ENCODE measurements at regions not wholly inside any gene's neighbourhood (a gene's known extent, or its start where the extent isn't known, plus 50 kb on each side); places are given as distances from the start of the nearest gene placed in this dataset.
A peak's percentile ranks its signal among the peaks of the same experiment; 100 is the strongest.

DNA sequence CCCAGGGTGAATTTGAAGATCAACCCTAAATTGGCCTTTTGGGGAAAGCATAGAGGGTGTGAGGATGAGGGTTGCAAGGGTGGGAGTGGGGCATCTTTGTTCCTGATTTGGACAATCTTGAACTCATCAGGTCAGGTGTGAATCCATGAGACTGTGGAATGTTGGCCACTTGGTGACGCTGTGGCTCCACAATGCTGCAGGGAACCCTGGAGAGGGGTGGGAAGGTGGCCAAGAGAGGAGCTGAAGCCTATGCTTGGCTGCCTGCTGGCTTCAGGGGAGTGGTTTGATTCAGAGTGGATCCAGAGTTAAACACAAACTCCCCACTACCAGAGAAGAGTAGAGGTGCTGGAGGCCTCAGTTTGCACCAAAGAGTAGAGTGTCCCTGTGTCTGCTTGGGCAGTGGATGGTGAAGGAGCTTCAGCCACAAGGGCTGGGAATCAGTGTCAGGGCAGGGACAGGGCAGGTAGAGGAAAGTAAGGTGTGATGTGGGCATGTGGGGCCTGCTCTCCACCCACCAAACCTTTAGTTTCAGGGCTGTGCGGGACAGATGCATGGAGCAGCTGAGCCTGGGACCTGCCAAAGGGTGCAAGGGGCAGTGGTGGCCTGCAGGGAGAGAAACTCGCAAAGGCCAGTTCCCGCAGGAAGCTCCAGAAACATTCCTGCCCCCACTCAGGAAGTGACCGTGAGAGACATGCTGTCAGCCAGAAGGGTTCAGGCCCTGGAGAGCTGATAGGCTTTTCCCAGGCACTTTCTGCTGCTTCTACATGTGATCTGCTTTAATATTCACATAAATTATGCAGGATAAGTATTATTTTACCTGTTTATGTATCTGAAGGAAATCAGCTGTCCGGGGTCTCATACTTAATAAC is 81.0 kb upstream of the PRSS58 start:
- no peaks in the 10 kb centered on the region for H3K9me3 Mint-ChIP-seq
- H3K27me3 Mint-ChIP-seq = peaks cover 11% of the 10 kb centered on the region
- CTCF ChIA-PET = interaction anchor here (1.0 to 1.6 kb wide), 2 partner anchors 19 to 45 kb away, joined by 3 read pairs; no protein-coding TSS in a partner anchor

DNA sequence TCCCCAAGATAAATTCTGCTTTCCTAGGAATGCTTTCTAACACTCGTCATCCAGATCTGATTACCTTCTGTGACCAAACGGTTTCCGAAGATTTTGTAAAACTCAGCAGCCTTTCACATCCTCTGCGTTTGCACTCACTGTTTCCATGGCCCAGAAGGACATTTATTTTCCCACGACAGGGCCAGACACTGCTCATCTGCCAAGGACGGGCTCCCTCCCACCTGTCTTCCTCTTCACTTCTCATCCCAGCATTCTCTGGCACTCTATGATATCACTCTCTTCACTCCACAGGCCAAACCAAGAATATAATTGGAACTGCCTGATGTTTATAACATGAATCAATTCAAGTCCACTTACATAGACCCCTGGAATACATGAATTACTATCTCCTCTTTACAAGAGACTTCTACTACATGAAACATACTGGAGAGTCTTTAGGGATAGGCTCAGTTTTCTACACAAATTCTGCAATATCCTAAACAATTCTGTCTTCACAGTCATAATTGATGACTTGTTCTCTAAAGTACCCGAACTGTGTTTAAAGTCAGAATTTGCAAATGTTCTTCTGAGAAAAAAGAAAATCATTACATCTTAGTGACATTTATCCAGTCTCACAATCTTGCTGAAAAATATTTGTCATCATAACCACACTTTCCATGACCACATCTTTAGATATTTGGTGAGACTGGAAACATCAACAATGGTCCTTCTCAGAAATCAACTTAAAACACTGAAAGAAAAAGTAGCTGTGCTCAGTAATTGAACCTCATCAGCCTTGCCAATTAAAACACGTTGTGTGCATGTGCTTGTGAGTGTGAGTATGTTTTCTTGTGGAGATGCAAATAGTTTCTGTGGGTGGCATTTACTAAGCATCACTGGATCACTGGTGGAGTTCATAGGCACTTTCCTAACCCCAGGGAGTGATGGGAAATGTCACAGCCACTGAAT is 79.5 kb upstream of the PRSS58 start:
- Mint-ChIP-seq H3K27ac (peak overlapping the region; percentile 13), H3K9me3 (no peaks in the 10 kb centered on the region), H3K36me3 (ENCODE audit: low read depth) (no peaks in the 10 kb centered on the region), H3K4me1 (ENCODE audit: low read depth) (peaks cover 5% of the 10 kb centered on the region), H3K27me3 (peaks cover 15% of the 10 kb centered on the region), H3K4me3 (no peak overlapping the region)
- intact Hi-C loops (cut with DNase I, micrococcal nuclease) = no loop called here
- DNase-seq (no peak), ATAC-seq (ENCODE audit: poor library complexity) (no peak)
- H3K9me3 ChIP-seq (ENCODE audit: control insufficient read depth in 1 of 2, insufficient read depth in 1 of 2, low read length in 2 of 2) = no peaks in the 10 kb centered on the region
- no peaks in the 10 kb centered on the region for H3K4me1 ChIP-seq (ENCODE audit: insufficient read depth, low read length)
- no peak overlapping the region for H3K27ac ChIP-seq (ENCODE audit: low read depth in 1 of 2, low read length in 2 of 2)
- TF ChIP-seq, protein P1, sequence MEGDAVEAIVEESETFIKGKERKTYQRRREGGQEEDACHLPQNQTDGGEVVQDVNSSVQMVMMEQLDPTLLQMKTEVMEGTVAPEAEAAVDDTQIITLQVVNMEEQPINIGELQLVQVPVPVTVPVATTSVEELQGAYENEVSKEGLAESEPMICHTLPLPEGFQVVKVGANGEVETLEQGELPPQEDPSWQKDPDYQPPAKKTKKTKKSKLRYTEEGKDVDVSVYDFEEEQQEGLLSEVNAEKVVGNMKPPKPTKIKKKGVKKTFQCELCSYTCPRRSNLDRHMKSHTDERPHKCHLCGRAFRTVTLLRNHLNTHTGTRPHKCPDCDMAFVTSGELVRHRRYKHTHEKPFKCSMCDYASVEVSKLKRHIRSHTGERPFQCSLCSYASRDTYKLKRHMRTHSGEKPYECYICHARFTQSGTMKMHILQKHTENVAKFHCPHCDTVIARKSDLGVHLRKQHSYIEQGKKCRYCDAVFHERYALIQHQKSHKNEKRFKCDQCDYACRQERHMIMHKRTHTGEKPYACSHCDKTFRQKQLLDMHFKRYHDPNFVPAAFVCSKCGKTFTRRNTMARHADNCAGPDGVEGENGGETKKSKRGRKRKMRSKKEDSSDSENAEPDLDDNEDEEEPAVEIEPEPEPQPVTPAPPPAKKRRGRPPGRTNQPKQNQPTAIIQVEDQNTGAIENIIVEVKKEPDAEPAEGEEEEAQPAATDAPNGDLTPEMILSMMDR (IDR thresholded peaks at IDR 0.05) = no peak
- POLR2A ChIA-PET = interaction anchor here (1.2 to 1.9 kb wide), 2 partner anchors 471 to 474 kb away, joined by 3 to 7 read pairs; no protein-coding TSS in a partner anchor
- CTCF ChIA-PET = no interaction called here
- no peaks in the 10 kb centered on the region for H3K27me3 ChIP-seq (ENCODE audit: control insufficient read depth in 1 of 2, insufficient read depth in 2 of 2, low read length in 2 of 2)
- no peak overlapping the region for H3K4me3 ChIP-seq (ENCODE audit: low read length)
- H3K36me3 ChIP-seq (ENCODE audit: insufficient read depth, low read length) = no peaks in the 10 kb centered on the region

More for the DNA sequence above, 81.0 kb upstream of the PRSS58 start:
- Mint-ChIP-seq H3K4me3 (no peak overlapping the region), H3K27ac (no peak overlapping the region), H3K36me3 (ENCODE audit: low read depth) (no peaks in the 10 kb centered on the region), H3K4me1 (ENCODE audit: low read depth) (peaks cover 5% of the 10 kb centered on the region)
- H3K4me3 ChIP-seq (ENCODE audit: low read length) = no peak overlapping the region
- H3K9me3 ChIP-seq (ENCODE audit: control insufficient read depth in 1 of 2, insufficient read depth in 1 of 2, low read length in 2 of 2) = no peaks in the 10 kb centered on the region
- POLR2A ChIA-PET = interaction anchor here (1.0 to 1.9 kb wide), 4 partner anchors 459 to 515 kb away, joined by 3 to 7 read pairs (median 4); partner anchors contain the start of gene EPHB6
- TF ChIP-seq, protein P1 (IDR thresholded peaks at IDR 0.05) = no peak
- no peaks in the 10 kb centered on the region for H3K27me3 ChIP-seq (ENCODE audit: control insufficient read depth in 1 of 2, insufficient read depth in 2 of 2, low read length in 2 of 2)
- H3K27ac ChIP-seq (ENCODE audit: low read depth in 1 of 2, low read length in 2 of 2) = no peak overlapping the region
- intact Hi-C loops (cut with DNase I, micrococcal nuclease) = no loop called here
- H3K36me3 ChIP-seq (ENCODE audit: insufficient read depth, low read length) = no peaks in the 10 kb centered on the region
- DNase-seq (peak in 5 of 14 experiments; percentile 30 to 53 (median 45)), ATAC-seq (ENCODE audit: poor library complexity) (peak; percentile 57)
- H3K4me1 ChIP-seq (ENCODE audit: insufficient read depth, low read length) = no peaks in the 10 kb centered on the region

DNA sequence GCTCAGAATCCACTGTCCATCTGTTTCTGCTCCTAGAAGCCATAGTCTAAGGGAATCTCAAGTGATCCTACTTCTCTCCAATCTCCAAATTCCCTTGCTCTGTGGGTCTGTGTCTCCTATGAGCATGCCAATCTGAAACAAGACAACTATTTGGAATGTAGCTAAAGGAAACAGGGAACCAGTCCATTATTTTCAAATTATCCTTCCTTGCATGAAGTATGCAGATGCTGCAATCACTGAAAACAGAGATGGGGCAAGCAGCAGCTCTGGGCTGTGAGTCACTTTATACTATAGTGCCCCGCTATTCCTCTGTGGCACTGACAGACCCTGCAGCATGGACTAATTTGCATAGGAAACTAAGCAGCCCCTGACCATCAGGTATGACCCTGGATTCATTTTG is 76.9 kb upstream of the PRSS58 start:
- H3K9me3 ChIP-seq (ENCODE audit: control insufficient read depth in 1 of 2, insufficient read depth in 1 of 2, low read length in 2 of 2) = no peaks in the 10 kb centered on the region
- Mint-ChIP-seq H3K4me1 (ENCODE audit: low read depth) (peaks cover 5% of the 10 kb centered on the region), H3K9me3 (no peaks in the 10 kb centered on the region), H3K27me3 (peaks cover 30% of the 10 kb centered on the region), H3K27ac (peak overlapping the region; percentile 66), H3K4me3 (peak overlapping the region; percentile 69), H3K36me3 (ENCODE audit: low read depth) (no peaks in the 10 kb centered on the region)
- no peak for DNase-seq
- intact Hi-C loops (cut with DNase I, micrococcal nuclease) = no loop called here
- peak overlapping the region; percentile 6 for H3K4me3 ChIP-seq (ENCODE audit: low read length)
- no peaks in the 10 kb centered on the region for H3K4me1 ChIP-seq (ENCODE audit: insufficient read depth, low read length)
- H3K27ac ChIP-seq (ENCODE audit: low read depth in 1 of 2, low read length in 2 of 2) = no peak overlapping the region
- CTCF ChIA-PET = interaction anchor here (1.3 to 1.6 kb wide), 2 partner anchors 15 to 880 kb away, joined by 3 read pairs; no protein-coding TSS in a partner anchor
- no peaks in the 10 kb centered on the region for H3K27me3 ChIP-seq (ENCODE audit: control insufficient read depth in 1 of 2, insufficient read depth in 2 of 2, low read length in 2 of 2)
- POLR2A ChIA-PET = interaction anchor here (1.5 kb wide), 1 partner anchor 474 kb away, joined by 3 read pairs; no protein-coding TSS in a partner anchor
- TF ChIP-seq, protein P1 (IDR thresholded peaks at IDR 0.05) = no peak
- H3K36me3 ChIP-seq (ENCODE audit: insufficient read depth, low read length) = no peaks in the 10 kb centered on the region
- ATAC-seq (ENCODE audit: poor library complexity) = no peak
